Calu3 (cell line): ENCODE measurements at regions not wholly inside any gene's neighbourhood (a gene's known extent, or its start where the extent isn't known, plus 50 kb on each side); places are given as distances from the start of the nearest gene placed in this dataset.

Experiments
- BruUV-seq: library from RNA; stranded (reverse); fragments of 400-500 nt; replicated peaks from 2 replicates; lab custom pipeline; 2021; lab: Mats Ljungman, UMichigan
- CTCF ChIA-PET: fragments of 300-600 bp; sonication (Branson Sonifier 250); formaldehyde crosslinking; loops from one replicate; lab custom pipeline; 2022; ENCODE audit warnings: antibody characterized with exemption; lab: Charles Lee
- DNase-seq: peaks from one replicate; pipeline ENCODE4 v3.0.0; 2022
- H3K27ac Mint-ChIP-seq: one replicate; pipeline ENCODE4 v1.8.0; 2022; ENCODE audit warnings: mixed read lengths; ENCODE audit not compliant: unreplicated experiment
- H3K27me3 Mint-ChIP-seq: one replicate; pipeline ENCODE4 v1.8.0; 2022; ENCODE audit warnings: mixed read lengths; ENCODE audit not compliant: unreplicated experiment
- H3K36me3 Mint-ChIP-seq: one replicate; pipeline ENCODE4 v1.8.0; 2022; ENCODE audit warnings: mild to moderate bottlenecking, moderate library complexity, mixed read lengths; ENCODE audit not compliant: insufficient read depth, unreplicated experiment
- H3K4me1 Mint-ChIP-seq: one replicate; pipeline ENCODE4 v1.8.0; 2022; ENCODE audit warnings: mild to moderate bottlenecking, low read depth, mixed read lengths; ENCODE audit not compliant: unreplicated experiment
- H3K4me3 Mint-ChIP-seq: one replicate; pipeline ENCODE4 v1.8.0; 2022; ENCODE audit warnings: mild to moderate bottlenecking, low read depth, moderate library complexity, mixed read lengths; ENCODE audit not compliant: unreplicated experiment
- H3K9me3 Mint-ChIP-seq: one replicate; pipeline ENCODE4 v1.8.0; 2022; ENCODE audit warnings: low read depth, mixed read lengths; ENCODE audit not compliant: unreplicated experiment
- CTCF ChIP-seq: fragments of 200-600 bp; IDR thresholded peaks from one replicate; pipeline ENCODE4 v1.8.0; 2022; ENCODE audit warnings: antibody characterized with exemption; ENCODE audit not compliant: unreplicated experiment
- intact Hi-C: fragments of 100-400 bp; cut with micrococcal nuclease; formaldehyde crosslinking; loops from one replicate; pipeline ENCODE4 v1.10.0; 2022; ENCODE audit not compliant: unreplicated experiment

- H3K36me3 Mint-ChIP-seq: no peaks in the 10 kb centered on the region
- CTCF ChIA-PET: interaction anchor here (0.7 to 1.7 kb wide), 2 partner anchors 10 to 64 kb away, joined by 3 read pairs; no protein-coding TSS in a partner anchor
- peaks cover 47% of the 10 kb centered on the region for H3K27me3 Mint-ChIP-seq
- BruUV-seq: no TSS peak
- intact Hi-C loops: no loop called here
- H3K4me1 Mint-ChIP-seq: no peaks in the 10 kb centered on the region
- H3K27ac Mint-ChIP-seq: no peak overlapping the region
- DNase-seq: no peak
- H3K4me3 Mint-ChIP-seq: no peak overlapping the region
- no peaks in the 10 kb centered on the region for H3K9me3 Mint-ChIP-seq
- no peak for TF ChIP-seq CTCF
Measured at GRCh38 chr16:74216319-74216718, 80.3 kb upstream of the PSMD7 start.

GRCh38 chr16:74215249-74215648 lies 81.4 kb upstream of the PSMD7 start:
- TF ChIP-seq CTCF: no peak
- Mint-ChIP-seq H3K9me3 (no peaks in the 10 kb centered on the region), H3K4me1 (no peaks in the 10 kb centered on the region), H3K27ac (no peak overlapping the region), H3K27me3 (peaks cover 42% of the 10 kb centered on the region), H3K4me3 (no peak overlapping the region), H3K36me3 (no peaks in the 10 kb centered on the region)
- BruUV-seq: no TSS peak
- no peak for DNase-seq
- CTCF ChIA-PET: interaction anchor here (0.6 to 1.7 kb wide), 2 partner anchors 65 to 1424 kb away, joined by 3 to 7 read pairs; no protein-coding TSS in a partner anchor
- intact Hi-C loops: no loop called here

GRCh38 chr16:74213372-74213771 lies 83.2 kb upstream of the PSMD7 start:
- DNase-seq: no peak
- H3K9me3 Mint-ChIP-seq: no peaks in the 10 kb centered on the region
- no peak overlapping the region for H3K27ac Mint-ChIP-seq
- no TSS peak for BruUV-seq
- no peak overlapping the region for H3K4me3 Mint-ChIP-seq
- no peaks in the 10 kb centered on the region for H3K36me3 Mint-ChIP-seq
- peaks cover 29% of the 10 kb centered on the region for H3K27me3 Mint-ChIP-seq
- H3K4me1 Mint-ChIP-seq: no peaks in the 10 kb centered on the region
- CTCF ChIA-PET: no interaction called here
- TF ChIP-seq CTCF: no peak
- intact Hi-C loops: no loop called here

GRCh38 chr16:74210245-74210644 lies 86.4 kb upstream of the PSMD7 start:
- no peak for DNase-seq
- Mint-ChIP-seq H3K4me3 (no peak overlapping the region), H3K27me3 (peaks cover 29% of the 10 kb centered on the region), H3K9me3 (no peaks in the 10 kb centered on the region), H3K36me3 (no peaks in the 10 kb centered on the region), H3K4me1 (no peaks in the 10 kb centered on the region), H3K27ac (no peak overlapping the region)
- CTCF ChIA-PET: no interaction called here
- no TSS peak for BruUV-seq
- TF ChIP-seq CTCF: no peak
- intact Hi-C loops: no loop called here
